HG03469 (cell line): ENCODE measurements at regions not wholly inside any gene's neighbourhood (a gene's known extent, or its start where the extent isn't known, plus 50 kb on each side); places are given as distances from the start of the nearest gene placed in this dataset.

Source experiments
- ATAC-seq: cut with Tn5 transposase; IDR thresholded peaks from one replicate; pipeline ENCODE4 v1.9.1; 2021; ENCODE audit warnings: mild to moderate bottlenecking, moderate library complexity, moderate number of reproducible peaks; ENCODE audit not compliant: unreplicated experiment

DNA sequence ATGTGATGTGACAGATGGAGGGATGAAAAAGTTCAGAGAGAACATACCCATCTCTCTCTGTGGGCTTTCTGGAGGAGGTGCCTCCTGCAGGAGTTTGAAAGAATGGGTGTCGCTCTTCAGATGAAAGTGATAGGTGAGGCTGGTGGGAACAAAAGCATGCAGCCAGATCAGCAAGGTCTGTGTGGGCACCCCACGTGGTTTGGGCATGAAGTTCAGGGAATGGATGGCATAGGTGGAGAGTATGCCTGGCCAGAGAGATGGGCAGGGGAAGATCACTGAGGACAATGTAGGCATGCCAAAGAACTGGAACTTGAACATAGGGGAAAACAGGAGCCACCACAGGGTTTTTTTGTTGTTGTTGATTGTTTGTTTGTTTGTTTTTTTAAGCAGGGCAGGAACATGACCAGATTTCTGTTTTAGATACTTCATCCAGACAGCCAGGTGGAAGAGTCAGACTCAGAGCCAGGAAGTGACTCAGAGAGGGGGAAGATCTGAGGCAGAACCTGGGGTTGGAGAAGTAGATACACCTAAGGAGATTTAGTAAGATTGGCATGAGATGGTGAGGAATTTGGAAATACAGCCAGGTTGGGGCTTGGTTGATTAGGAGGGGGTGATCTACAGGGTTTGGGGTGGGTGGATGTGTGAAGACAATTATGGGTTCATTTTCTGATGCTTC, 64.8 kb upstream of the CLSTN2 start:
- ATAC-seq, result no peak

DNA sequence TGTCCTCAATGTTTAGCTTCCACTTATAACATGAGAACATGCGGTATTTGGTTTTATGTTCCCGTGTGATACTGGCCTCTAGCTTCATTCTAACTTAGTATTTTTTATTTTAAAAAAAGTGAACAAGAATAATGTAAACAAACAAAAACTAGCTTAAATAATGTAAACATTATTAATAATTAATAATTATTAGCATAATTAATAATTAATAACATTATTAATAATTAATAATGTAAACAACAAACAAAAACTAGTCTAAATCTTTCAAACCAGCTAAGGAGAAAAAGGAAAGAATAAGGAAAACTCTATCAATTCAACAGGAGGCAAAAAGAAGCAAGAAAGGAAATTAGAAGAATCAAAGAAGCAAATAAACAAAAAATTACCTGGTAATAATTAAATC, 66.2 kb upstream of the CLSTN2 start:
- ATAC-seq, result no peak

DNA sequence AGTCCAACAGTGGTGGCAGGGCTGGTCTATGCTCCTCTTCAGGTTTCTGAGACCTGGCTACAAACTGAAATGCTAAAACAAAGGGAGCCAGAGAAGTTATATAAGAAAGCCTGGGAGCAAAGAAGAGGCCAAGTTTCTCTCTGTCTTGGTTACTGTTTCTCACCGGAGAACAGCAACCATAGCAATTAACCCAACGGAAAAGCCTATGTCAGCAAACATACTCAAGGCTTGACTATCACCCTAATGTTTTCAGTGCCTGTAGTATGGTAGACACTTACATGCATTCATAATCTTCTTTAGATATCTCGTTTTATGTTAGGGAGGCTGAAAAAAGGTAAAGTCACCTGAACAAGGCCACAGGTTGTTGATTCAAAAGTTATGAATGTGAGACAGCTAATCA, 86.3 kb upstream of the CLSTN2 start:
- ATAC-seq, result no peak

DNA sequence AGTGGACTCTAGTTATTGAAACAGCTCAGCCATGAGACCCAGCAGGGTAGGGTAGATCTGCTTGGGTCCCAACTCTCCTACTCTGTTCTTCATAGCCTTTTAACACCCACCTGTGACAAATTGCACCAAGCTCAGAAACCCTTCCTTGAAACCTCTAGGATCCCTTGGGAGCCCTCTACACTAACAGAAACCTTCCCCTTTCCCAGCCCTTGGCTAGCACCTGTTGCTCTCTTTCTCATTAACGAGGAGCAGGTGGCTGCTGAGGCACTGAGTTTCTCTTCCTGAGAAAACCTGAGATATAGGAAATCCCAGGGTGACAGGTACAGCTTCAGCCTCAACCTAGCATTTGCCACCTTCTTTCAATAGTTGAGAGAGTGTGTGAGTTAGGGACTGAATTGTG, 88.3 kb upstream of the CLSTN2 start:
- no peak for ATAC-seq

DNA sequence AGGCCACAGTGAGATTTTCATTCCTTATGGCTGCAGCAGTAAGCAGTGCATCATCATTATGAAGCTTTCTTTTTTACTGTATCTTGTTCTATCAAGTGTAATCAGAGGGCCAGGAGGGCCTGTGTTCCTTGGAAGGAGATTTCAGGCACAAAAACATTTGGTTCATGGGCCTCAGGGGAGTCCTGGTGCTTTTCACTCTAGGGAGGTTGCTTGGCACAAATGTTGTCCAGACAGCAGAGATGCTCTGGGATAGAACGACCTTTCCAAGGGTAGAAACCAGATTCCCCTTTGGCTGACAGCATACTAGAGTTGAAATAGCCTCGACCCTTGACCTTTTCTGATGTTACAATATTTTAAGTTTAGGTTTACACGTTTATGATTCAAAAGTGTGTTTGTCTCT, 95.3 kb upstream of the CLSTN2 start:
- ATAC-seq, result no peak

DNA sequence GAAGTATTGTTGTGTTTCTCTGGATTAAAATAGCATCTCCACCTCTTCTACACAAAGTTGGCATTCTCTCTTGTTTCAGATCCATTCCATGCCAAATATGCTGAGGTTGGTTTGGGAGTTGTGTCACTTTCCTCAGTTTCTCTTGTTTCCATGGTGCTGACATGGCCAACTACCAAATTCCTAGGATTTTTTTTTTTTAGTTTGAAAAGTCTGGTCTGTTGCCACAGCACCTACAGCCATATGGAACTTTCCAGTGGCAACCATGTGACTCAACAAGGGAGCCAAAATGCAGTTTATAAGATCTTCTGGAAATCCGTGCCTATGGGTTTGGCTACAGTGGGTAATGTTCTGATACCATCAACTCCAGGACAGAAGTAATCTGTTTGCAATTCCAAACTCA, 96.0 kb upstream of the CLSTN2 start:
- ATAC-seq, result no peak

DNA sequence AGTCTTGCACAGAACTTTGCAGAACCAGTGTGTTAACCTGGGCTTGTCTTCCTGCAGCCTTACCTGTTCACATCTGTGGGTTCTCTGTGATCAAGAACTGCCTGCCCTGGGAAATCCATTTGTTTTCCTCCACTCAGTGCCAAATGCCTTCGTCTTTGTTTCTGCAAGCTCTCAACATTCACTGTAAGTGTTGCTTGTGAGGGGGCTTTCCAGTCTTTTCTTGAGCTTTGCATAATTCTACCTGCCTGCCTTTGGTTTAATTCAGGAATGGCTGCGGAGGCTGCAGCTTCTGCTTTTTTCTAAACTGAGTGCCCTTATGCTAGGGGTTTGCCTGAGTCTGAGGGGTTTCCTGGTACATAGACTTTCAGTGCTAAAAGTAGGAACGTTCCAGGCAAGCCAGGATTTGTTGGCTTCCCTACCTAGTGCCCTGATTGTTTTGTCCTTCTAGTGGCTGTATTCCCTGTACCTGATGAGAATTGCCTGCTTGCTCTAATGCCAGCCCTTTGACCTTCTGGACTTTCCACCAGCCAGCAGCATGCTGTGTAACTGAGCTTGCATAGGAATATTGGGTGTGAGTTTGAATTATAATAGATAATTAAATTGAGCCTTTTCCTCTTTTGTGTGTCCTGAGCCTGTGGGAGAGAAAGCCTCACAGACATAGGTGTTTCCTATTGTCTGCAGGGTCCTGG, 96.6 kb upstream of the CLSTN2 start:
- no peak for ATAC-seq

DNA sequence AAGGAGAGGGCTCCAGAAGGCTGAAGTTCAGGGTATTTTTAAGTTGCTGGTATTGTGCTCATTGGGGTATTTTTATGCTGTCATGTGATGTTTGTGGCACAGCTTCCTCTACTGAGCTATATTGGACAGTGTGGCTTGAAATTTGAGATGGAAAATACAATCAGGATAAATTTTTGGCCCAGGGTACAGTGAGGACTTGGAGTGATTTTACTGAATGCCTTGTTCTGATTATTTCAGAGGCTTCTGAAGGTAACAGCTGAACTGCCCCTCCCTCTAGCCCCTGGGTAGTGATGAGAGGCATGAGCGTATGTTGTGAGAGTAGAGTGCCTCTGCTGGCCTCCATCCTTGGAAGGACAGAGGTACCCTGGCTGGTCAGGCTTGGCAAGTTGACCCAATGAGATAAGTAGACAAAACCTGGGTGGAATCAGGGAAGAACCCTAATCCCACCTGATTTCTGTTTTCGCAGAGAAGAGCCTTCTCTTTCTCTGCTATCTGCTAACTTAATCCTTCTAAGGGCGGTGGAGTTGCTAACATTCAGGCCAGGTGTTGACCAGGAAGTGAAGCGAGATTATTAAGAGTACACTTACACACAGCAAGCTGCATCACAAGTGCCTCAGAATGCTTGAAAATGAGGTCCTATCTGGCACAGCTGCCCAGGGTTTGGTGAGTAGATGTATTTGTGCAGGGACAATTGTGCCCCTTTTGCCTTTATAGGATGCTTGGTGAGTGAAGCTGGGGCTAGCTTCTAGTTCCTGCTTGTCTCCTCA, 98.1 kb upstream of the CLSTN2 start:
- ATAC-seq, result no peak

DNA sequence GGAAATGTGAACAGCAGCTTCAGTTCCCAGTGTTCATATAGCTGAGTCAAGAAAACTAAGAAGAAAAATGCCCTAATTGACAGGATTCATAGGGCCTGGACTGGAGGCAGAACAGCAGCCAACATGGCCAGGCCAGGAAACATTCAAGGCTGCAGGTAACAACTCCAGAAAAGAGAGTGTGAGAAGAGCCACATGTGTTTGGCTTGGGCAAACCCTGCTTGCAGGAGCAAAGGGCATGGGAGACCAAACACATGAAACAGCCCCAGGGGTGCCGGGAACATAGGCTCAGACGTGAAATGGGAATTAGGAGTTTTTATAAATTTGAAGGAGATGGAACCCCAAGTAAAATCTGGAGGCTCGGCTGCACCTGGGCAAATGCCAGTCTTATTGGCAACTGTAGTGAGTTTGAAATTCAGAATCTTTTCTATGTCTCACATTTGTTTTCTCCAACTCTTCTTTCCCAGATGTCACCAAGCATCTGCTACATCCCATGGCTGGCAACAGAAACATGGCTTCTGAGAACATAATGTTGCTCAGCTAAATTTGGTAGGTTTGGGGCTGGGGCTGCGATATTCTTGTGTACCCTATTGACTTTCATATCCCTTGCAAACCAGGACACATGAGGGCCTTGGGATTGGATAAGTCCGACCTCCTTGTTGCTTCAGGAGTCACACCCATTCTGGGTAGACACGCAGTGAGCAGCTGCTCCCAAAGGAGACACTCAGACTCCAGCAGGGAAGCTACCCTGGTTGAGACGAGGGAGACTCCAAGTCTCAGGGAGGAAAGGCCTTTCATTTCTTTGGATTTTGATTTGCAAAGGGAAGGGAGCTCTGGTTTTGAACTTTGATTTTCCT, 98.9 kb upstream of the CLSTN2 start:
- ATAC-seq, result no peak

DNA sequence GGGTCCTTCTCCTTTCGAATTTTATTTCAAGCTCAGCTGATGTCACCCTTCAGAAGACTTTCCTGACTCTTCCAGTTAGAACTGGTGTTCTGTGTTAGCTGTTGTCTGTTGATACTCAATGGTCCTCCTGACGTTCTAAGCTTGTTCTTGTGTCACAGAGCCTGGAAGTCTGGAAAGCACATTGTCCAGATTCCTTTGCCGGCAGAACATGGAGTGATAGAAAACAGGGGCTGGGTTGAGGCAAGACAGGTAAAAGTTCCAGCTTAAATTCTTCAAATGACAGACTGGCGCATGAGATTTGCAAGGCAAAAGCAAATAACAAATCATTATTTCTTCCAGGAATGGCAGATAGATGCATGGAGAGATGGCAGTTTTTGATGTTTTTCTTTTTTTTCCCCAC, 102.0 kb upstream of the CLSTN2 start:
- ATAC-seq, result no peak

DNA sequence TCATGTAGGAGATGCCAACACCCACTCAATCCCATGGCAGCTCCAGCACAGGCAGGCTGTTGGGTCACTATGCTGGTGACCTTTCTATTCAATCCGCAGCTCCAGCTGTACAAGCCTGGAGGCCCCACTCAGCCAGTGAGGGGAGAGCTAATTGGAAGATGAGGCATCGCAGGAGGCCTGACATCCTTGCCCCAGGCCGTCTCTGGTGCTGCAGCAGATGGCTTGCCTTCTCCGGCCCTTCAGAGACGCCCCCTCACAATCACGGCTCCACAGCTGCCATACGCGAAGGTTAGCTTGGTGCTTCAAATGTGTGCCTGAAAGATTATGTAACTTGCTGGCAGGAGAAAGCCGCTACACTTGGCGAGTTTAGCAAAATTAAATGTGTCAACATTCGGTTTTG, 104.2 kb upstream of the CLSTN2 start:
- ATAC-seq, result no peak

DNA sequence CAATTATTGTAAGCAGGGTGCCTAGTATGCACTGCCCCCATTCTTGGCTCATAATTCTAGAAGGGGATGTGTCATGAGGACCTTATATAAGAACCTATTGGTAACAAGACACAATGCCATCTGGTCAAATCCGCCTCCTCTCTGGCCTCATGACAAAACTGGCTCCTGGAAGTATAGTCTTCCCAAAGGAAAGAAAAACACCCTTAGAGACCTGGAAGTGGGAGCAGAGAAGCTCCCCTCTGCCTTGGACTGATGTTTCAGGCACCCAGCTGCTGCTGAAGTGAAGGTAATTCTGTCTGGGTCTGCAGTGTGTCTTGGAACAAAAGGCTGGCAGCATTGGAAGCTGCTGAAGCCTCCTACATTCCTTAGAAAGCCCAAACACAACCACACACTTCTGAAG, 107.2 kb upstream of the CLSTN2 start:
- ATAC-seq, result no peak

DNA sequence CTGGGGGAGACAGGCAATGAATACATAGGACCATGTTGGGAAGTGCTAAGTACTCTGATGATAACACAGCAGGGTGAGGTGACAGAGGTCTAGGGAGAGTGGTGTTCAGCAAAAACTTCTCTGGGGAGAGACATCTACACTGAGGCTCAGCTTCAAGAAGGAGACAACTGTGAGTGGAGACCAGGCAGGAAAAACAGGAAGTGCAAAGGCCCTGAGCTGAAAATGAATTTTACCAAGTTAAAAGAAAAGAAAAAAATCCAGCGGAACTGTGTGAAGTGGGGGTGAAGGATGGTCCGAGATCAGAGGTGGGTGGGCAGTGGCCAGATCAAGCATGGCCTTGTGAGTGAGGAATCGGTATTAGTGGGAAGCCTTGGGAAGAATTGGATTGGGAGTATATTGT, 110.1 kb upstream of the CLSTN2 start:
- ATAC-seq, result no peak

DNA sequence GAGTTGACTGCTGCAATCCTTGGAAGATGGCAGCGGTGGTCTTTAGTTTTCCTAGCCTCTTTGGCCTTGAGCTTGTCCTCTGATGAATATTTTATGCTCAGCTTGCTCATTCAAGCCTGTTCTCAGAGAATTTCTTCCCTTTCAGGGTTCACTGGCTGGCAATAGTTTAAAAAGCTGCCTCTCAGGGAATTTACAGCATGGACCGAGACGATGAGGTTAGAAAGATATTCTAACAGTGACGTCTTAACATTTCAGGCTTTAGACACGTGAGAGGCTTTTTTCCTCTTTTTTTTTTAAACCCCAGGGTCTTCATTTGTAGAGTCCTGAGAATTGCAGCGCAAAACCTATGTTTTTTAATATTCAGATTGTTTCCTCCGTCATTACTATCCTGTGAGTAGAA, 120.3 kb upstream of the CLSTN2 start:
- ATAC-seq, result no peak

DNA sequence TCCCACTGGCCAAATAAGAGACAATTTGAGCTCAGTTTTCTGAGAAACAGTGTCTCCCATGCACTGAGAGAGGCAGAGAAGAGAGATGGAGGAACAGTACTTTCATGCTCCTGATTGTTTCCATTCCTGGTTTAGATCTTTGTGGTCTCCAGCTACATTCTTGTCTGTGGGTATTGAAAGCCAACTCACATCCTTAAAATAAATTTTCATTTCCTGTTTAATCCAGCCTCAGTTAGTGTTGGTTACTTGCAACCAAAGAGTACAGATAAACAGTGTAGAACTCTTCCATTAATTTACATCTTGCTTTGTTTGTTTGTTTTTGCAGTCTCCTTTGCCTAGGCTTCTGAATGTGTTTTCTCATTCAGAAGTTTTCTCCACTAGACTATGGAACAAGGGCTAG, 123.7 kb upstream of the CLSTN2 start:
- ATAC-seq, result no peak

DNA sequence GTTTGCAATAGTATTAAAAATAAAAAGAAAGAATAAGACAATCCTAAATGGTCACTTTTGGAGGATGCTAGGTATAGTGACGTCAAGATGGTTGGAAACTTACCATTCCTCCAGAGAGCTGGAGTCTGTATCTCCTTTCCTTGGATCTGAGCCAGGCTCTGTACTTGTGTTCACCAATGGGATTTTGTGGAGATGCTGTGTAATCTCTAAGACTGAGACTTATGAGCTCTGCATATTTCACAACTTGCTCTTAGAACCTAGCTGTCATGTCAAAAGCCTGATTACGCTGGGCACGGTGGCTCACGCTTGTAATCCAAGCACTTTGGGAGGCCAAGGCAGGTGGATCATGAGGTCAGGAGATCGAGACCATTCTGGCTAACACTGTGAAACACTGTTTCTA, 126.8 kb upstream of the CLSTN2 start:
- no peak for ATAC-seq

DNA sequence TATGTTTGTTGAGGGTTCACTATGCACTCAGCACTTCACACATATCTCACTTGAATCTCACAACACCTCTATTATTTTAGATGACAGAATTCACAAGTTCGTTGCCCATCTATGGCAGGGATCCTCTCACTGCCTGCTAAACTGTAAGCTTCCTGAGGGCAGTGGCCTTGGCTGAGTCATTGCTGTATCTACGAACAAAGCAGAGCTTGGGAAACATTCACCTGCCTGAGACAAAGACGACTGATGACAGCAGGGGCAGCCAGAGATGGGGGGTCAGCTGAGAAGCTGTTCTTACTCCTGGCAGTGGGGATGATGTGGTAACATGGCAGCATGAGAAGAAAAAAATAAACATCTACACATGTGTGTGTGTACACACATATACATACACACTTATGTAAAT, 125.5 kb upstream of the NMNAT3 start:
- ATAC-seq, result no peak

DNA sequence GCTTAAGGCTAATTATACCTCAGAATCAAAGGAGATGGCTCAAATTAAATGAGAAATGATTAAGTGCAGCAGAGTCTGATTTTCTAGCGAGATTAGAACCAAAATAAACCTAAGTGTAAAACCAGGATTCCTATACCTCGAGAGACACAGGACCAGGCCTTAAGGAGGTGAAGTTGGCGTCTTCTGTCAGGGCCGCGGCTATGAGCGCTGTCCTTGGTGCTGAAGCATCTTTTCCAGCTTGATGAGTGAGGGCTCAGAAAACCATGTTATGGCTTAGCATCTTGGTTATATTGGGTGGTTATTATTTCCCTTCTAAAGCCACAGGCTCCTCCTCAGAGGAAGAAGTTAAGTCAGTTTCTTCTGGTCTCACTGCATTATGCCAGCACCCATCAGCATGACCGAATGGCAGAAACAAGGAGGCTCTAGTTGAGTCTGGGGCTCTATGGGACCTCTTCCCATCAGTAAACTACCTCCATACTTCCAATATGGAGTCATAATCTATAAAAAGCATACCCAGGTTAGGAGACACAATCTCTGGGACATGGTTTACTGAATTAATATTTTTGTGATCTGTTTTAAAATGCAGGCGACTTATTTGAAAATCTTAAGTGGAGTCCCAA, 120.1 kb upstream of the NMNAT3 start:
- no peak for ATAC-seq

DNA sequence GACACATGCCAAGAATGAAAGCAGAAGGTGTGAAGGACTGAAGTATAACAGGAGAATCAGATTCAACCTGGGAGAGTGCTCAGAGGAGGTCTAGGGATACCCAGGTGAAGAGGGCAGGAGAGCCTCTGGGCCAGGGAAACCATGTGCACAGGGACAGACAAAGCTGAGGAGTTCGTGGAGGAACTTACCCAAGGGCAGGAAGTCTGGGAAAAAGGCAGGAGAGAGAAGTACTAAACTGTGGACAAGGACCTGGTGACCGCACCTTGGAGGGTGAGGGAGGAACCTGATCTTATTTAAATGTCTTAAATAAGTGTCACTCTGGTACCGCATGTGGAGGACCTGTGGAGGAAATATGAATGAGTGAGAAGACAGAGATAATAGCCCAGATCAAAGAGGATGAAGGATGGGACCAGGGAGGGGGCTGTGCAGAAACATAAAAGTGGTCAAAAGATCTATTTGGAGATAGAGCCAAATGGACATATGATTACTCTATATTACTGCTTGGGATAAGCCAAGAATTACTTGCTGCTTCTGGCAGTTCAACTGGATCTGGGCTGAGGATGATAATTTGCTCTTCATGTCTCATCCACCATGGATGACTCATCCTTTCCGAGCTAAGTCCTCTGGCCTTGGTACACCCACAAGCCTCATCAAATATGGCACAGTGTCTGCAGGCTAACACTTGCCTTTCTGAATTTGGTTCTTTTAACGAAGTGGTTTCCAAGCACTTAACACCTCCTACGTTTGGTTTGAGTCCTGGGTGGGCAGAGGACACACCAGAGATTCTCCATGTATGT, 116.9 kb upstream of the NMNAT3 start:
- ATAC-seq, result no peak

DNA sequence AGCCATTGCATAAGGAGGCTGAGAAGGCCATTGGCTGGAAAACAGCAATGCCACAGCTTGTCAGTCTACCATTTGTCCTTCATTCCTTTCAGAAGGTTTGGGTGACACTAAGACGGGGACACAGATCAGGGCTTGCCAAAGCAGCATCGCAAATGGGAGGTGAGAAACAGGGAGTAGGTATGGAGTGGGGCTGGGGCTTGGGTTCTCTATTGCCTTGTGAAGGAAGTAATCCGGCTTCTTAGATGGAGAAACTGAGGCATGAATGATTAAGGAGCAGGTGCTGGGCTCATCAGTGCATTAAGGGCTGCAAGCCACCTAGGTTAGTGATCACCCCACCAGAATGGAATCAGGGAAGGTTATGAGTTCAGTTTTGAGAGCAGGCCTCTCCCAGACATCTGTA, 115.6 kb upstream of the NMNAT3 start:
- ATAC-seq, result no peak
